ENCODE measurements at regions not wholly inside any gene's neighbourhood (a gene's known extent, or its start where the extent isn't known, plus 50 kb on each side); places are given as distances from the start of the nearest gene placed in this dataset.
"Not testable (repeated sequence)": the region's sequence is repeated elsewhere in the genome, so short reads cannot be mapped to it uniquely, and the experiment has no call there.

DNA sequence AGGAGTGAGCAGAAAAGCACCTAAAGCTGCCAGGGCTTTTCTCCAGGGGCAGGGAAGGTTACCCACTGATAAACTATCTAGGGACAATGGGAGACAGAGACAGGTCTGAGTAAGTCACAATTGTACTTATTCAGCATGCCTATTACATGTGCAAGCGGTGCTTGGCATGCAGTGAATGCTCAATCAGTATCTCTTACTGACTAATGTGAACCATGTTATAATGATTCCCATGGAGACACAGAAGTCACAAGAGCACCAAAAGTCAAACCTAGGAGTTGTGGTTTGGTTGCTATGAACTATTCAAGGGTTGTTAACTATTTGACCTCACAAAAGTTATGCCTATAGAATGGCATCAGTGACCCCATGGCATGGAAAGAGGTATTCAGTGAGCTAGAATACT is 50.0 kb upstream of the RASGRP1 start:
- FAIRE-seq = no peak

DNA sequence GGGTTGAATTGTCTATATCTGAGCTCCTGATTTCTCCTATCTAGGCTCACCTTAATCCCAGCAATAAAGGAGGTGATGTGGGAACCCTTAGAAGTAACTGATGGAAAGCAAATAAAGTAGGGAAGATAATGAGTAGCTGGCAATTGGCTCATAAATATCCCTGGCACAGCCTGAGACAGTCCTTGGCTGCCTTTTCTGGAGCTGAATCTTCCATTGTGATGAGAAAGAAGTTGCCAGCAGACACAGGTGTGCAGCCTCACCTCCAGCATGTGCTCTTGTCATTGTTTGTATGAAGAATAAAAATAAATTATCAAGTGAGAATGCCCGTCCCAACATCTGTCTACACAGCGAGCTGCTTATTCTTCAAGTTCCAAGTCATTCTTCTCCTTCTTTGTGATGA is 53.2 kb upstream of the RASGRP1 start:
- FAIRE-seq = no peak

DNA sequence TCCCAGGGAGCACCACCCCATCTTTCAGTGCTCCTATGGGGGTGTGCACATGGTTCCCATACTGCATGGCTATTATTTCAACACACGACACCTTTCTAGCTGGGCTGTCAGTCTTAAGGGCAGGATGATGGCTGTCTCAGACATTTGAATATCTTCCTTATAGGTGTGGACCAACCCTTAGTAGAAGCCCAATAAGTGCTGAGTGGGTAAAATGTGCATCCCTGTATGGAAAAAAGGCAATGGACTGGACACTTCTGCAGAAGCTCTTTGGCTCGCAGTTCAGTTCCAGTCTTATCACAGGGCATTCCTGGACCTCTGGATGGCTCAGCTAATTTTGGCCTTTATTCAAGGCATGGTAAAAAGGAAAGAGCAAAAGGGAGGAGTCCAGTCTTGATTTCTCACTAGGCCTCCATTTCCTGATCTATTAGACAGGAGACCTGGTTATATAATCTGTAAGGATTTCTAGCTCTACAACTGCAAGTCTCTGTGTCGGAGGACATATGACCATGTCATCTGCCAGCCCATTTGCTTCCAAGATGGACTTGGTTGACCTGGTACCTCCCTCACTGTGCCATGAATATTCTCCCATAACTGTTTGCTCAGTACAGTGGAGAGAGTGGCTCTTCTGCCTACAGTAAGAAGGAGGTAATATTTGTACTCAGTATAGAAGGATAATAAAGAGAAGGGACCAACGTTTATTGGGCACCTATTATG is 53.8 kb upstream of the RASGRP1 start:
- FAIRE-seq = no peak

DNA sequence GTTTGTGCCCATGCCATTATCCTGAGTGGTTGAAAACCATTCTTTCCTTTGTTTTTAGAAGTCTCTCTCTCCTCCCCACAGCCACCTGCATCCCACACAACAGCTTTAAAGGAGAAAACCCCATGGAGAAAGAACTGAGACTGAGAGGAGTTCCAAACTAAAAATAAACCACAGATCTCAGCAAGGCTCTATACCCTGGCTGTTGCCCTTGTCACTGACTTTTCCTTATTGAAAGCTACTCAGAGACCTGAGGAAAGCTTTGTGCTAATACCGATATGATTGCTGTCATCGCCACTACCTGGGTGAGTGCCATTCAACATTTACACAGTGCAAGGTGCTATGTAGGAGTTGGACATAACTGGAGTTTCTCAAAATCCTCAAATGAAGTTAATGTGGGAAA is 55.5 kb upstream of the RASGRP1 start:
- no peak for FAIRE-seq

DNA sequence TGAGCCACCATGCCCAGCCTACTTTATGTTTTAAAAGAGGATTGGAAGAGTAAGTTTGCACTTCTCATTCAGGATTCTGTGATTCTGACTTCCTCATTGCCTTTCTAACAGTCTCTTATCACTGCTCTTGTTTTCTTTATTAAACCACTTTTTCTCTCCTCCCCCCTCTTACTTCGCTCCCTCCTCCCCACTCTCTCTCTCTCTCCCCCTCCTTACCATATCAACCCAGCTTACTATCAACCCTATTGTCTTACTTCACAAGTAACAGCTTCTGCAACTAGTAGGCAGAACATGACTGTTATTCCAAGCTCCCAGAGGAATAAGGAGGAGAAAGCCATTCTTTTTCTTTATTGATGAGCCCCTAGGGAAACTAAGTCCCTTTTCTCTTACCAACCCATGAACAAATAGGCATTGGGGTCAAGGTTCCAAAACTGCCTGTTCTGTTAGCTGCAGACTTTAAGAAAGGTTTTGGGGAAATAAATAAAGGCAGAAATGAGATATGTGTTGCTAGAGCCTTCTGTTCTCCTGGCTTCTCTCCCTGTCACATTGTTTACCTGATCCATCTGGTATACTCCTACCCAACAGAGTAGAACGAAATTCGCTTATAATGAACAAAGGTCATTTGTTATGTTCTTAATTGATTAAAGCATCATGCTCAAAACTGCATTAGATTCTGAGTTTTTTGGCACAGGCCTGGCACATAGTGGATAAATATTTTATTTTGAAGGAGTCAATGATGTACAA is 56.4 kb upstream of the RASGRP1 start:
- FAIRE-seq = no peak

DNA sequence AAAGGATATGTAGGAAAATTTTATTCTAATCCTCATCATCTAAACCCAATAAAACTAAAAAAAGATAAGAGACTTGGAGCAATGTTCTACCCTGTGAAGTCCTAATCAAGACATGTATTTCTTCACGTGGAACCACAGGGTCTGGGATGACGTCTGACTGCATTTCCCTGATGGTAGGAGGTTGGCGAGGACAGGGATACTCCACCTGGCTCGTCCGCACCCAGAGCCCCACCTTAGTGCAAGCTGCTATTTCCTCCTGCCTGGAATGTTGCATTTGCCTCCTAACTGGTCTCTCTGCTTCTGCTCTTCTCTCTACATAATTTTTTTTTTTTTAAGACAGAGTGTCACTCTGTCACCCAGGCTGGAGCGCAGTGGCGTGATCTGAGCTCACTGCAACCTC is 57.7 kb upstream of the RASGRP1 start:
- FAIRE-seq = no peak

DNA sequence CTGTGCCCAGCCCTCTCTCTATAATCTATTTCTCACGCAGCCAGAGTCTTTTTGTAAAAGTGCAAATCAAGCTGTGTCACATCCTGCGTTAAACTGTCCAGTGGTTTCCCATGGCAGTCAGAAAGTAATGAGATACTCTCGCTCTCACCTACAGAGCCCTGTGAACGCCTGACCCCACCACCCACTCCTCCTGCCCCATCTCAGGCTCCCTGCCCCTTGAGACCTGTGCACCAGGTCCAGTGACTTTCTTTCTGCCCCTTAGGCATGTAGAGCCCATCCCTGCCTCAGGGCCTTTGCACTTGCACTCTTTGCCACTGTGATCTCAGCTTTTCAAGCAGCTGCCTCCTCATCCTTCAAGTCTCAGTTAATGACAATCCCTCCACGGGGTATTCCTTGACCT is 58.3 kb upstream of the RASGRP1 start:
- no peak for FAIRE-seq

DNA sequence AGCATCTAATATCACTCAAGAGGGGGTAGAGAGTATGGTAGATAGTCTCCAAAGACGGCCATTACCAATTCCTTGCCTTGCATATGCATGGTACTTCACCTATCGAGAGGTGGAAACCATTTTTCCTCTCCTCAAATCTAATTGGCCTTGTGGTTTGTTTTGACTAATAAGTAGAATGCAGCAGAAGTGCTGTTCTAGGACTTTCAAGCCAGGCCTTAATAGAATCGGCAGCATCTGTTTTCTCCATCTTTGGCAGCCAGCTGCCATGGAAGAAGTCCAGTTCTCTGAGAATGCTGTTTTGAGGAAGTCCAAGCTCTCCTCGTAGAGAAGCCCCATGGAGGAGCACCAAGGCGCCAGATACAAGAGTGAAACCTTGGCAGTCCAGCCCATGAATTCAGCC is 59.1 kb upstream of the RASGRP1 start:
- no peak for FAIRE-seq

DNA sequence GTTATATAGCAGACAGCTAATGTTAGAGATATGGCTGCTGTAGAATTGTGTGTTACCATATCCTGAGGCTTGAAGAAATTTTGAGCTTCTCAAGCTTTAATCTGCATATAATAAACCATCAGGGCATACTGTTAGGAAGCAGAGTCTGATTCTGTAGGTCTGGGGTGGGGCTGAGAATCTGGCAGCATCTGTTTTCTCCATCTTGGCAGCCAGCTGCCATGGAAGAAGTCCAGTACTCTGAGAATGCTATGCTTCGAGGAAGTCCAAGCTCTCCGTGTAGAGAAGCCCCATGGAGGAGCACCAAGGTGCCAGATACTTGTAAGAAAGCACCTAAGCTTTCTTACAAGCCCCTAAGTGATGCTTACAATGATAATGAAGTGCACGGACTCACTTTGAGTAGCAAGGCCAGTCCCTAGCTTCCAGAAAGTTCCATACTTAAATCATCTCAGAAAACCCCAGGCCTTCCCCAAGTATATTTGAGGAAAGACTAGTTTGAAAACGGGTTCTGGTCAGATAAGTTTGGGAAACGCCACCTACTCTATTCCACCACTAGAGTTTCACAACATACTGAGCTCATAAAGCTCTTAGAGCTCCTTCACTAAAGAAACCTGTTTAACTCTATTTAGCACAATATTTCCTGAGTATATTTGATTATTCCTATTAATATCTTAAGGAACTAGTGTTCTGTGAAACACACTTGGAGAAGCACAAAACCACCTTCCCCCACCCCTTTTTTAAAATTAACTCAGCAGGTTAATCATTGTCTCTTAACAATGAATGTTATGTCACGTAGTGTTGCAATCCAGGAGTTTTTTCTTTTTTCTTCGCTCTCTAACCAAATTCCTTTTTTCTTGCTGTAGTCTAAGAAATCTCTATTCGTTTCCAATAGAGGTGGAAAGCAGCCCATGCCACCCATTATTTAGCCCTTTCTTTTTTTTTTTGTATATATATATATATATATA is 59.9 kb upstream of the RASGRP1 start:
- FAIRE-seq = no peak

DNA sequence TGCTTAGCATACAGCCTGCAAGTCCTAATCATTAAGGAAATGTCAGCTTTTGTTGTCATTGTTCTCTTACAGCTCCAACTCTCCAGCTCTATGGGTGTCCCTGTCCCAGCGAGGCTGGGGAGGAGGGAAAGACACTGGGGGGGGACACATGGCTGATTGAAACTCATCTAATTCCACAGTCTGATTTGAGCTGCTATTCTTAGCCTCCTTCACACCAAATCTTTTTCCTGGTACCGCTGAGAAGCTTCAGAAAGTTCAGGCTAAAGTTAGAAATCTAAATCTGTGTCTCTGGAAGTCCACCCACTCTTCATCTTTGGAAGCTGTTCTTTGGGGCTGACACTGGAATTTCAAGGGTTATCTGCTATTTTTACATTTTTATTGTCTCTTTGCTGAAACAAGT is 61.3 kb upstream of the RASGRP1 start:
- FAIRE-seq = no peak

DNA sequence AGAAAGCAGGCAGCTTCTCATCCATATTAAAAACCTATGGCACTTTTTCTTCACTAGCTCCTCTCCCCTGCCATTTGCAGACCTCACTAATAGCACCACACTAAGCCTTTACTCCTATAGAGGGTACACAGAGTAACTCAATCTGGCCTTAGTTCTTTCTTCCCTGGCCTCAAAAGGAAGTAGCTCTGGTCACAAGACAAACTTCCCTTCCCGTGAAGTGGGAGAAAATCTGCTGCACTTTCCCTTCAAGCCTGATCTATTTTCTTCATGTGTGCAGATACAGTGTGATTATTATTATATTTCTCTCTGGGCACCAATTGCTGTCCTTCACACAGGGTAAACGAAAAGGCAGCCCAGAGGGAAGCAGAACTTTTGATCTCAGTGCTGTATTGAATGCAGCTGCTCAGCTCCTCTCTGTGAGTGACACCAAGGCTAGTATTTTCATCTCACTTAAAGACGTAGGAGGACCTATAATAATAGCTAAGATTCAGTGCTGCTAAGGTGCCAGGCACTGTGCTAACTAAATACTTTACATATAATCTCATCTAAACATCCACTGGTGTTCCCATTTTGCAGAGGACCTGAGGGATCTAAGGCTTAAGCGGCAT is 61.9 kb upstream of the RASGRP1 start:
- no peak for FAIRE-seq

DNA sequence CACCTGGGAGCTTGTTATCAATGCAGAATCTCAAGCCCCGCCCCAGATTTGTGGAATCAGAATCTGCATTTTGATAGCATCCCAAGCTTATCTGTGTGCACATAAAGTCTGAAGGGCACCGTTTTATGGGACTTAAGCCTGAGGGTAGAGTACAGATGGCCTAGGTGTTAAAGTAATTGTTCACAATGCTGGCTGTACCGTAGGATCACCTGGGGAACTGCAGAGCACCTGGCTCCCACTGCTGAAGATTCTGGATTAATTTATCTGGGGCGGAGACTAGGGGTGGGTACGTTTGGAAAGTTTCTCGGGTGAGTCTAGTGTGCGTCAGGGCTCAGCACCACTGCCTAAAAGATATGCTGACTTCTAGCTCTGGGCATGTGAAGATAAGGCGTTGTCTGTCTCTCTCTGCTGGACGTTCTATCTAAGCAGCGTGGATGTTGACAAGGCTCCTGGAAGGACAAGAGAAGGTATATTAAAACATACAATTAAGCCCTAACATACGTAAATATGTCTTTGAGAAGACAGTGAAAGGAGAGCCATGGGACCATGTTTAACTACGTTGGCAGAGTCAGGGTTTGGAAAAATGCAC is 63.2 kb upstream of the RASGRP1 start:
- FAIRE-seq = no peak

DNA sequence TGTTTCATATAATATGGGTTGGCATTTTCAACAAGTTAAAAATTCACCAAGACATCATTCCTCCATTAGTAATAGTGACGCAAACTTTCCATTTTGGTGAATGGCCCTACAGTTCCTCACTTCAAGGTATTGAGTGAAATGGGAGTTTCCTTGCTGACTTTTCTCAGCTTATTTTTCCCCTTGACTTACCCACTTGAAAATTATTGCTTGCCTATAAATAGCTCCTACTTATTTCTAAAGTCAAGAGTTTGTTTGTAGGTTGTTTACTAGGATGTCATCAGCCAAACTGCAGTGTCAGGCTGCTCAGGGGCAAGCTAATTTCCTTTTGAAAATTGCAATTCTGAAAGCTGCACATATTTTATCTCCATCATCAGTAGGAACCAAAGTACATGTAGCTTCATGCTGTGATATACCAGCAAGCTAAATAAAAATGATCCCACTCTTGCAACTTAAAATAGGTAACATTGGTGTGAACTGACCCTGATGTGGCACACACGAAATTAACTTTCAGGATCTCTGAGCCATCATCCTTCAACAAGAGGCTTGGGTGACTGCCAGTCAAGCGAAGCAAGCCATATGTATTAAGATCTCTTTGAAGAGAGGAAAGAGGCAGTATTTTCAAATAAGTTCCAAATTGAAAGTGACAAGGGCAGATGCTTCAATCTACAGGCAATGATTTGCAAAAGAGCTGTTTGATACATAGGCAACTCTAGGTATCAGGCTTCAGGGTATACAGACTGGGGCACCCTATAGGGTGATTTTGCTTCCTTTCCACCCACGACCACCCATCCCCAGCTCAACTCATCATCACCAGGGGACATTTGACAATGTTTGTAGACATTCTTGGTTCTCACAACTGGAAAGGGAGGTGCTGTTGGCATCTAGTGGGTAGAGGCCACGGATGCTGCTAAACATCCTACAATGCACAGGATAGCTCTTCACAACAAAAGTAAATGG is 66.8 kb upstream of the RASGRP1 start:
- FAIRE-seq = no peak

DNA sequence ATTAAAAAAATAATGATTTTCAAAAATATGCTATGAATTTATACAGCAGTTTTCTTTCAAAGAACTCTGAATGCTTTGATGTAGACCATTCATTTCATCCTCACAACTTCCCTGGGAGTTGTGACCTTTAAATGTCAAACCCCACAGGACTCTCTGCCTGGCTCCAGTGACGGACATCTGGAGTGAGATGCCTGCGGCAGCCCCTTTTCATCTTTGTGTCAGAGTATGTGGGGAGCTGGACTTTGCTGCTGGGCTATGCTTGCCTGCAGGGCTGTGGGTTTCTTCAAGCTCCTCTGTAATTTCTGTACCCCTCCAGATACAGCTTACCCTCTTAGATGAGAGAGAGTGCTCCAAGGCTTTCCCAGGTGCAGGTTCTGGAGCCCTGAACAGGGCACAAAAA is 70.6 kb upstream of the RASGRP1 start:
- no peak for FAIRE-seq

DNA sequence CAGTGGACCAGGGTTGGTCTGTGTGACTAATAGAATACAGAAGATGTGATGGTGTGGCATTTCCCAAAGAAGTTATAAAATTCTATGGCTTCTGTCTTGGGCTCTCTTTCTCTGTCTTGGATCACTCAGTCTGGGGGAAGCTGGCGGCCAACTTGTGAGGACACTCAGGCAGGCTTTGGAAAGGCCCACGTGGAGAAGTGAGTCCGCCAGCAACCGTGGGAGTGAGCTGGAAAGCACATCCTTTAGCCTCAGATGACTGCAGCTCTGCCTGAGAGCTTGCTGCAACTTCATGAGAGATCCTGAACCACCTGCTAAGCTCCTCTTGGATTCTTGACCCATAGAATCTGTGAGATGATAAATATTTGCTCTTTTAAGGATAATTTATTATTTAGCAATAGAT is 72.0 kb upstream of the RASGRP1 start:
- FAIRE-seq = no peak

DNA sequence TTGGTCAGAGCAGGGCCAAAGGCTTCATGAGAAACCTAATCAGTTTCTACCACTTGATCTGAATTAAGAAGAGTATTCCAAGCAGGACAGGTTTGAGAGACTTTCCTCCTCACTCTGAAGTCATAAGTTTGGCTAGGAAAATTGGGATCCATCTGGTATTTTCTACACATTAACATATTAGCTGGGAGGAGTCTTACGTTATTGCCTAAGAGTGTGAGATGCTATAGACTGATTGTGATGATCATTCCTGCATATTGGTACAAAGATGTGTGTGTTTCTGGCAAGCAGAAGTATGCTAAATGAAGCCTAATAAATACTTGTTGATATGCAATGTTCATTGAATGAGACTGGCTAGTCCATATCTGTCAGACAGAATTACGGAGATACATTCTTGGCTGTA is 73.5 kb upstream of the RASGRP1 start:
- FAIRE-seq = no peak

DNA sequence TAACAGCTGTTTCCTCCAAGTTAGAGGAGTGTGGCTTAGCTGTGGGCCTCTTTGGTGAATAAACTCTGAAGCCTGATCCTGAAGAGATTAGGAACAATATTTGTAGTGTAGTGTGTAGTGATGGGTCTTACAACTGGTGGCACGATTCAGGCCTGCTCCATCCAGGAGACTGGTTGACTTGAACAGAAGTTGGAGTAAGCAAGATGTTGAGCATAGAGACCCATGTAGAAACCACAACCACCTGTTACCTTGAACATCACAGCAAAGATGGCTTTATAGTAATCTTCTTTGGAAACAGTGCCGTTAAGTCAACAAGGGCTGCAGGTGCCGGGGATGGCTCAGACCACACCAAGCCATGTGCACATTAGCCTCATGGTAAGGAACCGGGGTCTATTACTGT is 74.2 kb upstream of the RASGRP1 start:
- no peak for FAIRE-seq

DNA sequence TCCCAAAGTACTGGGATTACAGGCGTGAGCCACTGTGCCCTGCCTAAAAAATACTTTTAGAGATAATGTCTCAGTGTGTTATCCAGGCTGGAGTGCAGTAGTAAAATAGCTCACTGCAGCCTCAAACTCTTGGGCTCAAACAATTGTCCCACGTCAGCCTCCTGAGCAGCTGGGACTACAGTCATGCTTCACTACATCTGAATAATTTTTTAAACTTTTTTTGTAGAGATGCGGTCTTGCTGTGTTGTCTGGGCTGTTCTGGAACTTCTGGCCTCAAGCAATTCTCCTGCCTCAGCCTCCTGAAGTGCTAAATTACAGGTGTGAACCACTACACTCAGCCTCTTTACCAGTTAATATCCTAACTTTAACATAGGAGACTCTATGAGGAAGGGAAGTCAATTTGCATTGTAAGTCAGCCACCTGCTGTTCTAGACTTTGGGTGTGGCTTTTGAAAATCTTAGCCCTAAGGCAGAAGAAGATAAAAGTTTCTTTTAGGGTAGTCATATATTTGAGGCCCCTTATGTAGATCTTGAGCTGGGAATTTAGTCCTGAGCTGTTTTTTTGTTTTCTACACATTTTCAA is 78.2 kb upstream of the RASGRP1 start:
- no peak for FAIRE-seq

DNA sequence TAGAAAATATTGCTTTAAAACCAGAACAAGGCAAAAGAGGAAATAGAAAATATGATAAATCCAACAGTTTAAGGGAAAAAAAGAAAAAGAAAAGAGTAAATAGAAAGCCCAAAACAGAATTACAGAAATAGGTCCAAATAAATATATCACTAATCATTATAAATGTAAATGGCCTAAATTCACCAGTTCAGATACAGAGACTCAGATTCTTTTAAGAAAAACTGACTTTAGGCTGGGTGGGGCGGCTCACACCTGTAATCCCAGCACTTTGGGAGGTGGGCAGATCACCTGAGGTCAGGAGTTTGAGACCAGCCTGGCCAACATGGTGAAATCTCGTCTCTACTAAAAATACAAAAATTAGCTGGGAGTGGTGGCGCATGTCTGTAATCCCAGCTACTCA is 79.7 kb upstream of the RASGRP1 start:
- FAIRE-seq = not testable (repeated sequence)

DNA sequence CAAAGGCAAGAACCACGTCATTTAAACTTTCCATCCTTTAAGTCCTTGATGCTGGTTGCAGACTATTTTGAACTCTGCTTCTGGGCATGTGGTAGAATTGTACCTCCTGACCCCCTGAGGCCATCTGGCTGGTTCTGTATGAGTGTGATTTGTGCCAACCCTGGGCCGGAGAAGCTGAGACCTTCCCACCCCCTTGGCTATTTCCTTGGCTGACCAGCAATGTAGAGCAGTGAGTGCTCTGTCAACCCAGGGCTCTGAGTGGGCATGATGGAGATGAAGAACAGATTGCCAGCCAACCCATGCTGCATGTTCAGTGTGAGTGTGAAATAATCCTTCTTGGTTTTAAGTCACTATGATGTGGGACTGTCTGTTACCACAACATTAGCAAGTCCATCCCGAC is 82.1 kb upstream of the RASGRP1 start:
- FAIRE-seq = no peak

DNA sequence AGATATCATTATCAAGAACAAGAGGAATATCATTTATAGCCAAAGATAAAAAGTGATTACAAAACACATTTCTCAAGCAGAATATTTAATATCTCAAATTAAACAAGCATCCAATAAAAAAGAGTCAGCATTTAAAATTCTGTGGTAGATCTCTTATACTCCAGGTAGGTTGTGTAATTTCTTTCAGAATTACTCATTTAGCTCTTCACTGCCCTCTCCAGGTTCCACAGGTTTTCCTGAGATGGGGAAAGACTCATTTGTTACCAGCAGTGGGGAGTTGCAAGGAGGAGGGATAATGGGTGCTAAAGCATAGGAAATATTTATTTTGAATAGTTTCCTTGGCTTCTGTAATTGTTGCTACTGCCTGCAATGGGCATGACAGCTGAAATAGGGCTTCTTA is 83.1 kb upstream of the RASGRP1 start:
- FAIRE-seq = no peak
